SK-N-SH (cell line): ENCODE measurements at regions not wholly inside any gene's neighbourhood (a gene's known extent, or its start where the extent isn't known, plus 50 kb on each side); places are given as distances from the start of the nearest gene placed in this dataset.

Experiments
- CTCF ChIA-PET: fragments of 300-600, 350-600 bp; formaldehyde crosslinking; extraction: SDS; loops from one replicate; lab custom pipeline; 2021; lab: Yijun Ruan, JAX
- POLR2A ChIA-PET: fragments of 350-600 bp; sonication (Branson Sonifier 250); formaldehyde crosslinking; extraction: SDS; loops from one replicate; lab custom pipeline; 2020; ENCODE audit warnings: antibody characterized with exemption, inconsistent platforms; lab: Yijun Ruan, JAX
- DNase-seq: peaks from one replicate; pipeline ENCODE4 v3.0.0; 2012
- H2AFZ ChIP-seq: fragments of 200-600 bp; sonication (generic); 2 replicates; pipeline ENCODE4 v1.8.1; 2016; ENCODE audit warnings: antibody characterized with exemption, mild to moderate bottlenecking, low read depth
- H3F3A ChIP-seq: fragments of 200-600 bp; sonication (generic); replicated peaks from 2 replicates; pipeline ENCODE3; 2016; ENCODE audit warnings: antibody characterized with exemption, mild to moderate bottlenecking; ENCODE audit not compliant: insufficient read depth
- H3K27ac ChIP-seq, 2 experiments: fragments of 200-500 bp in 1 of 2; fragments of 200-600 bp in 1 of 2; sonication (Bioruptor generic) in 1 of 2; sonication (generic), shearing (Covaris generic) in 1 of 2; 2 replicates each; pipeline versions ENCODE4 v1.5.1 to v1.6.1; 2014 to 2016; ENCODE audit warnings: low read depth in 2 of 2, inconsistent platforms in 1 of 2, low read length in 1 of 2, mild to moderate bottlenecking in 1 of 2, mixed read lengths in 1 of 2
- H3K27me3 ChIP-seq: fragments of 200-600 bp; sonication (generic), shearing (Covaris generic); 2 replicates; pipeline ENCODE4 v1.6.1; 2016; ENCODE audit warnings: mixed run types; ENCODE audit not compliant: insufficient read depth
- H3K36me3 ChIP-seq, 2 experiments: fragments of 200-500 bp in 1 of 2; fragments of 200-600 bp in 1 of 2; sonication (Bioruptor generic) in 1 of 2; sonication (generic) in 1 of 2; replicated peaks in 1 of 2; 2 replicates each; pipeline versions ENCODE3 to v1.5.1; 2014 to 2016; ENCODE audit warnings: low read length in 1 of 2, mild to moderate bottlenecking in 1 of 2; ENCODE audit not compliant: insufficient read depth in 2 of 2, control insufficient read depth in 1 of 2
- H3K4me1 ChIP-seq, 2 experiments: fragments of 200-500 bp in 1 of 2; fragments of 200-600 bp in 1 of 2; sonication (Bioruptor generic) in 1 of 2; sonication (generic), shearing (Covaris generic) in 1 of 2; 2 replicates each; pipeline versions ENCODE4 v1.5.1 to v1.6.1; 2014 to 2016; ENCODE audit warnings: low read depth in 1 of 2, low read length in 1 of 2, mixed run types in 1 of 2; ENCODE audit not compliant: insufficient read depth in 2 of 2, control insufficient read depth in 1 of 2
- H3K4me2 ChIP-seq: fragments of 200-600 bp; sonication (generic), shearing (Covaris generic); 2 replicates; pipeline ENCODE4 v1.6.1; 2017; ENCODE audit warnings: mixed run types
- H3K4me3 ChIP-seq, 2 experiments: fragments of 200-500 bp in 1 of 2; fragments of 200-600 bp in 1 of 2; sonication (Bioruptor generic) in 1 of 2; sonication (generic), shearing (Covaris generic) in 1 of 2; 2 replicates each; pipeline versions ENCODE4 v1.5.1 to v1.8.1; 2014 to 2016; ENCODE audit warnings: low read depth in 2 of 2, inconsistent platforms in 1 of 2, low read length in 1 of 2, mild to moderate bottlenecking in 1 of 2, mixed read lengths in 1 of 2, moderate library complexity in 1 of 2
- H3K79me2 ChIP-seq: fragments of 200-600 bp; sonication (generic); 2 replicates; pipeline ENCODE4 v1.8.1; 2017; ENCODE audit warnings: mild to moderate bottlenecking; ENCODE audit not compliant: insufficient read depth
- H3K9ac ChIP-seq: fragments of 200-600 bp; sonication (generic); 2 replicates; pipeline ENCODE4 v1.6.1; 2017; ENCODE audit warnings: mixed run types
- H3K9me2 ChIP-seq: fragments of 200-600 bp; sonication (generic); 2 replicates; pipeline ENCODE4 v1.6.1; 2017; ENCODE audit warnings: mixed run types
- H3K9me3 ChIP-seq: fragments of 200-600 bp; sonication (generic); 2 replicates; pipeline ENCODE4 v1.6.1; 2017; ENCODE audit warnings: mixed run types, mild to moderate bottlenecking, moderate library complexity
- H4K20me1 ChIP-seq: fragments of 200-600 bp; sonication (generic); 2 replicates; pipeline ENCODE4 v1.6.1; 2017; ENCODE audit warnings: mild to moderate bottlenecking, mixed run types; ENCODE audit not compliant: insufficient read depth
- CTCF ChIP-seq: fragments of 200-600 bp; sonication (generic); IDR thresholded peaks from 2 replicates; pipeline ENCODE4 v1.6.1; 2017; ENCODE audit warnings: antibody characterized with exemption, mild to moderate bottlenecking, moderate library complexity
- EZH2phosphoT487 ChIP-seq: fragments of 200-600 bp; sonication (generic); IDR thresholded peaks from 2 replicates; pipeline ENCODE4 v1.6.1; 2017; ENCODE audit warnings: low read depth, mixed run types, mild to moderate bottlenecking, antibody characterized with exemption, moderate library complexity, borderline replicate concordance
- FOSL2 ChIP-seq: IDR thresholded peaks from 2 replicates; pipeline ENCODE4 v1.4.0; 2012; ENCODE audit warnings: low read depth, mild to moderate bottlenecking, moderate library complexity, borderline replicate concordance
- FOXJ3 ChIP-seq: sonication (generic); formaldehyde crosslinking; IDR thresholded peaks from 2 replicates; pipeline ENCODE4 v1.5.1; 2020; ENCODE audit warnings: mild to moderate bottlenecking, missing genetic modification reagents
- FOXM1 ChIP-seq: IDR thresholded peaks from 2 replicates; pipeline ENCODE4 v1.4.0; 2012; ENCODE audit warnings: low read depth, mild to moderate bottlenecking
- GABPA ChIP-seq: IDR thresholded peaks from 2 replicates; pipeline ENCODE4 v1.4.0; 2012; ENCODE audit warnings: low read depth, mild to moderate bottlenecking
- JUND ChIP-seq: IDR thresholded peaks from 2 replicates; pipeline ENCODE4 v1.4.0; 2012
- MAX ChIP-seq: IDR thresholded peaks from 2 replicates; pipeline ENCODE4 v1.4.0; 2012; ENCODE audit warnings: low read depth
- MEF2A ChIP-seq: IDR thresholded peaks from 2 replicates; pipeline ENCODE4 v1.4.0; 2012; ENCODE audit warnings: low read depth, borderline replicate concordance
- MXI1 ChIP-seq: IDR thresholded peaks from 2 replicates; pipeline ENCODE4 v1.6.1; 2012; ENCODE audit warnings: mild to moderate bottlenecking, low read depth, low read length, improper control_type of control experiment
- NFIC ChIP-seq: IDR thresholded peaks from 2 replicates; pipeline ENCODE4 v1.4.0; 2012; ENCODE audit warnings: borderline replicate concordance
- PBX3 ChIP-seq: IDR thresholded peaks from 2 replicates; pipeline ENCODE4; 2012
- RCOR1 ChIP-seq: fragments of 150-350 bp; IDR thresholded peaks from 2 replicates; pipeline ENCODE4 v1.6.1; 2017; ENCODE audit warnings: antibody characterized with exemption, low read length
- SMC3 ChIP-seq: IDR thresholded peaks from 2 replicates; pipeline ENCODE4 v1.6.1; 2012; ENCODE audit warnings: low read depth, low read length, improper control_type of control experiment
- TEAD4 ChIP-seq: IDR thresholded peaks from 2 replicates; pipeline ENCODE4 v1.4.0; 2012; ENCODE audit warnings: mild to moderate bottlenecking, borderline replicate concordance; ENCODE audit not compliant: insufficient read depth
- USF1 ChIP-seq: IDR thresholded peaks from 2 replicates; pipeline ENCODE4 v1.4.0; 2012; ENCODE audit warnings: low read depth, borderline replicate concordance
- USF2 ChIP-seq: fragments of 150-350 bp; IDR thresholded peaks from 2 replicates; pipeline ENCODE4 v1.6.1; 2017; ENCODE audit warnings: antibody characterized with exemption, low read length, low read depth, borderline replicate concordance
- YY1 ChIP-seq: IDR thresholded peaks from 2 replicates; pipeline ENCODE4 v1.4.0; 2012; ENCODE audit warnings: low read depth, mild to moderate bottlenecking
- WGBS: methylation state at CpG from one replicate; pipeline ENCODE4 v1.1.6; 2017; ENCODE audit warnings: low lambda C conversion rate; 5-methylcytosine and 5-hydroxymethylcytosine counted together

- no peak overlapping the region for H3K27ac ChIP-seq
- H3K9ac ChIP-seq = no peak overlapping the region
- no peaks in the 10 kb centered on the region for H3K9me2 ChIP-seq
- WGBS = 83% methylated on average over 1 of the region's 1 CpG
- H2AFZ ChIP-seq = no peak overlapping the region
- H3K36me3 ChIP-seq = no peaks in the 10 kb centered on the region
- no peaks in the 10 kb centered on the region for H4K20me1 ChIP-seq
- no peaks in the 10 kb centered on the region for H3F3A ChIP-seq
- no peaks in the 10 kb centered on the region for H3K27me3 ChIP-seq
- H3K79me2 ChIP-seq = no peaks in the 10 kb centered on the region
- CTCF ChIA-PET = interaction anchor here (1.0 to 1.5 kb wide), 3 partner anchors 9 to 96 kb away, joined by 3 read pairs; no protein-coding TSS in a partner anchor
- H3K4me1 ChIP-seq = peaks cover 0 to 4% of the 10 kb centered on the region in 2 experiments; a peak in 1 of 4 replicates
- H3K9me3 ChIP-seq = no peaks in the 10 kb centered on the region
- H3K4me3 ChIP-seq = no peak overlapping the region
- POLR2A ChIA-PET = no interaction called here
- TF ChIP-seq FOXM1 = no peak
- TF ChIP-seq YY1 = no peak
- TF ChIP-seq MEF2A = no peak
- no peak for TF ChIP-seq MAX
- TF ChIP-seq JUND = no peak
- no peak for TF ChIP-seq FOXJ3 (CRISPR knock-in tag)
- TF ChIP-seq GABPA = no peak
- no peak for TF ChIP-seq EZH2phosphoT487
- TF ChIP-seq SMC3 = no peak
- no peak for TF ChIP-seq RCOR1
- no peak for TF ChIP-seq TEAD4
- TF ChIP-seq PBX3 = no peak
- no peak for TF ChIP-seq USF1
- no peak for TF ChIP-seq CTCF
- no peak for TF ChIP-seq FOSL2
- no peak overlapping the region for H3K4me2 ChIP-seq
- no peak for DNase-seq
Measured at GRCh38 chr1:81209461-81209860, 591.3 kb upstream of the ADGRL2 start.

GRCh38 chr1:81208441-81208840 lies 592.3 kb upstream of the ADGRL2 start:
- no peak for TF ChIP-seq NFIC
- no peak for TF ChIP-seq YY1
- no peak for TF ChIP-seq EZH2phosphoT487
- no peak for TF ChIP-seq USF2
- TF ChIP-seq GABPA = no peak
- no peak for TF ChIP-seq SMC3
- no peak for TF ChIP-seq MXI1
- TF ChIP-seq, all 33 proteins: peak for 0
- H3K4me2 ChIP-seq = no peak overlapping the region
- no peaks in the 10 kb centered on the region for H3K9me3 ChIP-seq
- no peaks in the 10 kb centered on the region for H3K36me3 ChIP-seq
- H2AFZ ChIP-seq = no peak overlapping the region
- POLR2A ChIA-PET = no interaction called here
- no peaks in the 10 kb centered on the region for H3K79me2 ChIP-seq
- DNase-seq = no peak
- no peak overlapping the region for H3K4me3 ChIP-seq
- CTCF ChIA-PET = interaction anchor here (0.9 to 1.5 kb wide), 2 partner anchors 14 to 25 kb away, joined by 3 to 4 read pairs; no protein-coding TSS in a partner anchor
- H3F3A ChIP-seq = no peaks in the 10 kb centered on the region
- H3K9me2 ChIP-seq = no peaks in the 10 kb centered on the region
- H3K4me1 ChIP-seq = peaks cover 0 to 4% of the 10 kb centered on the region in 2 experiments; a peak in 1 of 4 replicates
- no peak overlapping the region for H3K27ac ChIP-seq
- WGBS = 92% methylated on average over 13 of the region's 13 CpGs
- no peaks in the 10 kb centered on the region for H3K27me3 ChIP-seq
- no peak overlapping the region for H3K9ac ChIP-seq
- no peaks in the 10 kb centered on the region for H4K20me1 ChIP-seq
